Right kidney (tissue), 1 donor: ENCODE measurements at regions not wholly inside any gene's neighbourhood (a gene's known extent, or its start where the extent isn't known, plus 50 kb on each side); places are given as distances from the start of the nearest gene placed in this dataset.
"Not testable (repeated sequence)": the region's sequence is repeated elsewhere in the genome, so short reads cannot be mapped to it uniquely, and the experiment has no call there.

ENCODE experiments used
- DNase-seq: peaks from one replicate; pipeline ENCODE4 v3.0.0-alpha.2; 2016

DNA sequence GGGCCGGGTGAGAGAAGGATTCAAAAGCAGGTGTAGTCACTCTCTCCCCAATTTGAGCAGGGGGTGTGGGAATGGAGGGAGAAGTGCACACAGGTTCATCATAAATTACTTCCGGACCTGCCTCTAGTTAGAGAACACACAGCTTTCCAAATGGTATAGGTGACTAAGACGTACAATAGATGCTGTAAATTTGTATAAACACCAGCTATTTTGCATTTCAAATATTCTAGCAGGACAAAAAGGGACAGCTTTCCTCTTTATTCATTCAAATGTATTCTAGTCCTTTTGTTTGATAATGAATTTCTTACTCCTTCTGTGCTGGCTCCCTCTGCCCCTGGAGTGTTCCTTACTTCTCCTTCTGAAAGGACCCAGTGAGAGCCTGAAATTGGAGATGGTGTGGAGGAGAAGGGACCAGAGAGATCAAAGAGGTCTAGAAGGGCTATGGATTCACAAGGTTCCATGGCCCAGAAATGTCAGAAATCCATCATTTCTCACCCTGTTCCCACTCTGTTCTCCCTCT, 53.2 kb upstream of the SH3BP4 start:
- no peak for DNase-seq

DNA sequence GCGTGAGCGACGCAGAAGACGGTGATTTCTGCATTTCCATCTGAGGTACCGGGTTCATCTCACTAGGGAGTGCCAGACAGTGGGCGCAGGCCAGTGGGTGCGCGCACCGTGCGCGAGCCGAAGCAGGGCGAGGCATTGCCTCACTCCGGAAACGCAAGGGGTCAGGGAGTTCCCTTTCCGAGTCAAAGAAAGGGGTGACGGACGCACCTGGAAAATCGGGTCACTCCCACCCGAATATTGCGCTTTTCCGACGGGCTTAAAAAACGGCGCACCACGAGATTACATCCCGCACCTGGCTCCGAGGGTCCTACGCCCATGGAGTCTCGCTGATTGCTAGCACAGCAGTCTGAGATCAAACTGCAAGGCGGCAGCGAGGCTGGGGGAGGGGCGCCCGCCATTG, 63.4 kb upstream of the SH3BP4 start:
- not testable (repeated sequence) for DNase-seq

DNA sequence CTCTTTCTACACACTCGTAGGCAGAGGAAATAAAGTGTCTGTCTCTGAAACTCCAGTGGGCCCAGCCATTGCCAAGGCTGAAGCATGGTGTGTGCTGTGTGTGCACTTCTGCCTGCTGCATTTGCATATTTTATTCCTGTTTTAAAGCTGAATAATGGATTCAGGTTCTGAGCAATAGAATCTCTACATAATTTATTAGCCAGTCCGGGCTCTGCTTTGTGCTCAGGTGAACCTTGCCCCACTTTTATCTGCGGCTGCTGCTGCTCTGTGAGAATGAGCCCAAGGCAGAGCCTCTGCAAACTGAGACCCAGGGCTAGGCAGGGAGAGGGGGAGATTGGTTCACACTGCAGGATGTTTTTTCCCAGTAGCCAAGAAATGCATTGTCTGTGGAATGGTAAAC, 64.6 kb upstream of the SH3BP4 start:
- no peak for DNase-seq

DNA sequence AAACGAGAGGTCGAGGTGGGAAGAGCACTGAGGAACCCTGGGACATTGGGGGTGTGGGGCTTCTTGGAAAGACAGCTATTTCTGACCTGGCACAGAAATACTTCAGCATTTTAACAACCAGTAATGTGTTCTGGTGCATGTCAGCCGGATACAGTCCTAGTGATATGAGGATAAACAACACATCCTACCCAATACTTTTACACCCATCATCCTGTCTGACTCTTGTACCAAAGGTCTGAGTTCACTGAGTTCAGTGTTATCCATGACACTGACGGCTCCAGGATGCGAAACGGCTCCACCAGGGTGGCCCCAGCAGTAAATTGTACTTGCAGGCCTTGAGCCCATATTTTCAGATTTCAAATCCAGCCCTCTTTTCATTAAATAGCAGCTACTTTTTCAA, 65.9 kb upstream of the SH3BP4 start:
- no peak for DNase-seq

DNA sequence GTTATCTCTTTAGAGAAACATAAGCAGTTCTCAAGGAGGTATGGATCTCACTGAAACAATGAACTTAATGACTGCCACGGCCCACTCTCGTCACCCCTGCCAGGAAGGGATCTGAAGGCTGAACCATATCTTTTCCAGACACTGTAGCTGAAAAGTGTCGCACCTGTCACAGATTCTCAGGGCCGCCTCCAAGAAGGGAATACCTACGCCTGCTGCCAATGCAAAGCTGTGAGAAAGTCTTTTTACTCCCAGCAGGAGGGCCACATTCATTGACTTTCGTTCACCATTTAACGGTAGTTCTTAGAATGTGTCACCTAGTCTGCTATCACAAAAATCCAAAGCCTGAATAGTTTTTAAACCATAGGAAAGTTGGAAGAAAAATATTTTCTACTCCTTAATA, 66.7 kb upstream of the SH3BP4 start:
- no peak for DNase-seq

DNA sequence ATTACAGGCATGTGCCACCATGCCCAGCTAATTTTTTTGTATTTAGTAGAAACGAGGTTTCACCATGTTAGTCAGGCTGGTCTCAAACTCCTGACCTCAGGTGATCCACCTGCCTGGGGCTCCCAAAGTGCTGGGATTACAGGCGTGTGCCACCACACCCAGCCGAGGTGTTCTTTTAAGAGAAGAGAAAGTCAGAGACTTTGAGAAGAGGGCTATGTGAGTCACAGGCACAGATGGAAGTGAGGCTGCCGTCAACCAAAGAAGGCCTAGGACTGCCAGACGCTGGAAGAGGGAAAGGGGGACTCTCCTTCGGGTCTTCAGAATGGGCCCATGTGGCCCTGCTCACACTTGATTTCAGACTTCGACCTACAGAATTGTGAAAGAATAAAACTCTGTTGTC, 67.2 kb upstream of the SH3BP4 start:
- DNase-seq: no peak

DNA sequence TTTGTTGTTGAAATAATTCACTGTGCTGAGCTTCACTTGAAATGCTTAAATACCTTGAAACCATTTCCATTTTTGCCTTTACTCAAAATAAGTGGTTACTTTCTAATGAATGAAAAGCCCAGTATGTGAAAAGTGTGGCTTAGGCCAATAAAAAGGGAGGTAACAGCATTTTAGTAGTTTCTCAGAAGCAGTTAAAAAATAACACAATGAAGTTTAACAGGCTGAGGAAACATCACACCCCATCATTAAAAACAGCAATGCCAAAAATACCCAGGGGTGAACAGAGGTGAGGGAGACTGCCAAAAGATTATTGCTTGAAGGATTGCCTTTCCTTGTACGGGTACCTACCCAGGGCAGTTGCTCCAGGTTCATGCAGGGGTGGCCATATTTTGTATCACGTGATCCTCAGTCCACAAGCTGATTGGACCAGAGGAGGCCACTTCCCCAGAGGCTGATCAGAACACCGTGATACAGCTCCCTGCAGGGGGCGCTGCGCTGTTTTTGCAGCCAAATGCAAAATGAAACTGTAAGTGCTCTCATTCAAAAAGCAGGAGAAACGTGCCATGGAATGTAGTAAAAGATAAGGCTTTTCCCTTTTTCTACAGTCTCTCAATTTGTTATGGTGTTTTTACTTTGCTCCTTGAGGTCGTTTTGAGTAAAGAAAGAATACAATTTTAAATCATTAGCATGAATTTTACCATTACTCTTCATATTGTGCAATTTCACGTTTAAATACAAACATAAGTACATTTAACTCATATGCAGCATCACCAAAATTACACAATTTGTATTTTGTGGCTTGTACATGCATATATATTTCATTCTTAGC, 70.2 kb upstream of the SH3BP4 start:
- peak; percentile 42 for DNase-seq

DNA sequence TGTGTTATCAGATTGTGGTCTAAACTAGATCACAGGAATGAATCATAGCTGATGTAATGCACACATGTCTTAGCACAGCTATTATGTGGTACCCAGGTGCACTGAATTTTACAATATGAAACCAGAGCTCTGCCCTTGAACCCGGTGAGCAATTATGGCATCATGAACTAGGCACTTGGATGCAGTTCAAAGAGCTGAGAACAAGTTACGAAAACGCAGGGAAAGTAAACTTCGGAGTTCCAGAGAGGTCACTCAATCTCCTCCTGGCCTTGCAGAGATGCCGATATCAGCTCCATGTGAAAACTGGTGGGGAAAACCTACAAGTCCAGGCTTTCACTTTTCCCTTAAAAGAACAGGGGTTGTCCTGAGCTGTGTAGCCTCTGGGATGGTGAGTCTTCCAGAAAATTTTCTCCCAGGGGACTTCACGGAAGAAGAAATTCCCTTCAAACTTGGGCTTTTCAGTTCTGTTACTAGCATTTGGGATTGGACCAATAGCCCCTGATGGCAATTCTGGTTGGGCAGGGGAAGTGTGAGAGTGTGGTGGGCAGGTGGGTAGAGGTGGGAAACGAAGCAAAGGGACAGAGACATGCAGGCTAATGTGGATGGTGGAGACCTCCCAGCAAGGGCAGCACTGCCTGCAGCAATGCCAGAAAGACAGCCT, 71.1 kb upstream of the SH3BP4 start:
- DNase-seq: no peak

DNA sequence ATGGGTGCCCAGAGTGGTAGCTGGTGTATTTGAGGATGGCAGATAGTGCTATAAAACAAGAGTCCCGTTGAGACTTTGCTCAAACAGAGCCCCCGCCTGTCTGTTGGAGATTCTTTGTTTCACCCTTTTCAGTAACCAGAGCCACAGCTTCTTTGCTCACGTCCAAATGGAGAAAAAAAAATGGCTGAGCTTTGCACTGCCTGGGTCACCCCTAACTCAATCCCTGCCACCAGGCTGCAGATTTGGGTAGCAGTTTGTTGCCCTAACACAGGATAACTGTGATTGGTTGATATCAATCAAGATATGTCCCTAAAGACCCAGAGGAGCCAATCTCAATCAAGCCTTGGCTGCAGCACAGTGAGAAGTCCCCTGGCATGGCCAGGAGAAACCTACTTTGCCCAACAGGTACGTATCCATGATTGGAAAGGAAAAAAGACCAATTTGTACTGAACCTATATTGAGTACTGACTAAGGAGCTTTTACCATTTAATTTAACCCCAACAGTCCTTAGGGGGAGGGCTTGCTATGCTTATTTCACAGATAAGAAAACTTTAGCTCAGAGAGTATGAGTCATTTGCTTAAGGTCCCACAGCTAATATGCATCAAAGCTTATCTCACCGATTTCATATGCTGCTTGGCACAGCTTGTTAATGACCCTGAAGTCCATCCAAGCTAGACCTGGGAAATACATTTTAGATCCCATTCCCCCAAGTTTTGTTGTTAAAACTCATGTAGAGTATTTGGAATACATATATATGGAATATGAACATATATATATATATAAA, 72.0 kb upstream of the SH3BP4 start:
- DNase-seq: no peak

DNA sequence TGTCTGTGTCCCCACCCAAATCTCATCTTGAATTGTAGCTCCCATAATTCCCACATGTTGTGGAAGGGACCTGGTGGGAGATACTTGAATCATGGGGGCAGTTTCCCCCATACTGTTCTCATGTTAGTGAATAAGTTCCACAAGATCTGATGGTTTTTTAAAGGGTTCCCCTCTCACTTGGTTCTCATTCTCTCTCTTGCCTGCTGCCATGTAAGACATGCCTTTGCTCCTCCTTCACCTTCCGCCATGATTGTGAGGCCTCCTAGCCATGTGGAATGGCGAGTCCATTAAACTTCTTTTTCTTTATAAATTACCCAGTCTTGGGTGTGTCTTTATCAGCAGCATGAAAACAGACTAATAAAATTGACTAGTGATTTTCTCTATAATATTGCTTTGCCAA, 75.2 kb upstream of the SH3BP4 start:
- not testable (repeated sequence) for DNase-seq

DNA sequence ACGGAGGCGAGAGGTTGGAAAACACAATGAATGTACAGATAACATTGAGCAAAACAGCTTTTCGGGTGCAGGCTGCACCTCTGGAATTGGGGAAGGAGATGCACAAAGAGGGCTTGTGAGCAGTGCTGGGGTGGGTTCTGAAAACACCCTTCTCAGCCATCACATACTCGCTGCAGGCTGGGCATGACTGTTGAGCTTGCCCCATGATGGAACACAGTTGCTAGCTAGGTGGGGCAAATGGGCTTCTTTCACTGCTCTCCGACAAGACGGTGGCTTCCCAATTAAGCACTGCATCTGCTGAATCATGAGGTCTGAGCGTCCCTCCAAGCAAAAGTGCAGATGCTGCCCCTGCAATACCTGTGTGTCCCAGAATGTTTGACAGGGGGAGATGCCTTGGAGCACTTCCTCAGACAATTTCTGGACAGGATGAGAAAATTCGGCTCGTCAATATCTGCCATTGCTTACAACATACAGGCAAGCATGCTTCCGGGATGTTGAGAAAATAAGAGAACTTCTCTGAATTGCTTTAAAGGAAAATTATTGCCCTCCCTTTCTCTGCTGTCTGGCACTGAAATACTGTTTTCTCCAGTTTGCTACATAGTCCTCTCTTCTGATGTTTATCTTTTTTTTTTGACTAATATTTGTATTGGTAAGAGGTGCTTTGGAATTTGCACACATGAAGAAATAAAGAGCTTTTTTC, 77.3 kb upstream of the SH3BP4 start:
- no peak for DNase-seq

DNA sequence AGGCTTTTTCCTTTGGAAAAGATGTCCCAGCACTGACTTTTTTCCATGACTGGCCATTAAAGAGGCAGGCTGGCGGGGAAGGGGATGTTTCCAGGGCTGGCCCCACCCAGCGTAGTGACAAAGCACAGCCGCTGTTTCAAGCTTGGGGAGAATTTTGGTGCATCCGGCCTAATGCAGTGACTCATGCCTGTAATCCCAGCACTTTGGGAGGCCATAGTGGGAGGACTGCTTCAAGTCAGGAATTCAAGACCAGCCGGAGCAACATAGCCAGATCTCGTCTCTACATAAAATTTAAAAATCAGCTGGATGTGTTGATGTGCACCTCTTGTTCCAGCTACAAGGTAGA, 78.0 kb upstream of the SH3BP4 start:
- no peak for DNase-seq

DNA sequence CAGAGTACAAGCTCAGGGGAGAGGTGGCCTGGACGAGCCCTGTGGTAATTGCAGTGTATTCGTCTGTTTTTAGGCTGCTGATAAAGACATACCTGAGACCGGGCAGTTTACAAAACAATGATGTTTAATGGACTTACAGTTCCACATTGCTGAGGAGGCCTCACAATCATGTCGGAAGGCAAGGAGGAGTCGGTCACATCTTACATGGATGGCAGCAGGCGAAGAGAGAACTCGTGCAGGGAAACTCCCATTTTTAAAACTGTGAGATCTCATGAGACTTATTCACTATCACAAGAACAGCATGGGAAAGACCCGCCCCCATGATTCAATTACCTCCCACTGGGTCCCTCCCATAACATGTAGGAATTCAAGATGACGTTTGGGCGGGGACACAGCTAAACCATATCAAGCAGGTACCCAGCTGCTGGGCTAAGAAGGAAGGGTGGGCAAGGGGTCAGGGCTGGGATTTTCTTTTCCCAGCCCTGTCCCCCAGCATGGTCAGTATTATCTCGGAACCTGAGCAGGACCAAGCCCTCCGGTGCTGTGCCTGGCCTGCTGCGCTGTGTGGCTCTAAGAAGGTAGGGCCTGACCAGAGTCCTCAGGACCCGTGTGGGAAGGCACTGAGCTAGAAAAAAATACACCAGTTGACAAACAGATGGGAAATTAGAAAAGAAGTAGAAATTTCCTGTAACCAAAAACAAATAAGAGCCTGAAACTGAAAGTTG, 78.6 kb upstream of the SH3BP4 start:
- DNase-seq: no peak

DNA sequence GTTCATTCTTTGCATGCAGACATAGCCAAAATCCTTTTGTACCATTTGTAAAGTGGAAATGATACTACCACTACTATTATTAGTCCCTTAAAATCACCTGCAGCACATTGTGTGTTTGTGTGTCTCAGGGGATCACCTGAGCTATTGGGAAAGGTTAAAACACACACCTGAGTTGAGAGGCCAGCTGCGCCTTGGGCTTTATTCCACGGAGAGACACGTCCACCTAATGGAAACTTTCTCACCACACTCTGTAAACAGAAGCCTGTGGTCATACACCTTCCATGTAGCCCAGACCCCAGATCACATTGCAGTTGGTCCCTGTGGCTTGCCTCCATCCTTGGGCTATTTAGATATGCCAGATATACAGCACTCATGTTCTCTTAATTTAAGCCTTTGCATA, 81.8 kb upstream of the SH3BP4 start:
- no peak for DNase-seq

DNA sequence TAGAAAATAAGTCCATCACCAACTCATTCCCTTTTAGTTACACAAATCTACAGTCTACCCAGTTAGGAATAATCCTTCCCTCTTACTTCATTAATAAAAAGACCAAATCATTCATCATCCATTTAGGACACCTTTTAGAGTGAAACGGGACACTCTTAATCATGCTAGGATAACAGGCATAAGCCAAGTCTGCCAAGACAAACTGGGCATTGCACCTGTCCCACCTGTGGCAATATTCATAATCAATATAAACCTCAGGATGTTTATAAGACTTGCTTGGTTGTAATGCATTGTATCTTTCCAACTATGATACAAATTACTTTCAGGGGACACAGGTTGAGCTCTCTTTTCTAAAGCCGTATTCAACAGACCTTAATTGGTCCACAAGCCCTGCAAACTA, 82.7 kb upstream of the SH3BP4 start:
- DNase-seq: no peak

DNA sequence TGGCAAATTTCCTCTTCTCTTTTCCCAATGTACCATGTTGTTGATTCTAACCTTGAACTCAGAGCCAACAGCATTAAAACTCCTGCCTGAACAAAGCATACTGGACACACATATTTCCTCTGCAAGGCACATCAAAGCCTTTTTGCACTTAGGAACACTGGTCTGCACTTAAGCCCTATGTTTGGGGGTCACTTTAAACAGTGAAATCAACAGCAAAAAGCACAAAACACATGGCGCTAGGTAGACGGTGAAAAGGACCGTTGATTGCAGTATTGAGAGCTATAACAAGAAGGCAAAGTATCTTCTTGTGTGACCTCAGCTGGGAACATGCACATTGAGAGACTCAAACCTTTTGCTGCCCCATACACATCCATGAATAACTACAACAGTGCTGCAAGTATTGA, 83.9 kb upstream of the SH3BP4 start:
- no peak for DNase-seq

DNA sequence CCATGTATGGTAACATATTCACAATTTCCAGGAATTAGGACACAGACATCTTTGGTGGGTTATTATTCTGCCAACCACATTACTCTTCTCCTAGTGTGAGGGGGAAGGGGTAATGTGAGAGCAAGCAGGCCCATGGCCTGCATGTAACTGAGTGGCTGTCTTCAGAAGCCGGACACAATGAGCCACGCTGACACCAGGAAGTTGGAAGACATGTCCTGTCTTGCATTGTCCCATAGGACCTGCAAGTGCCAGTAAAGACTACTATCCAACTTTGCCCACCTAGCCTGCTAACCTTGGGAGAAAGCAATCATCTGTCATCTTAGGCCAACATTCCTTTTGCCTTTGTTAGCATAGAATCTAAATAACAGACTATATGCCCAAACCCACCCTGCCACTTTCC, 86.2 kb upstream of the SH3BP4 start:
- DNase-seq: no peak

DNA sequence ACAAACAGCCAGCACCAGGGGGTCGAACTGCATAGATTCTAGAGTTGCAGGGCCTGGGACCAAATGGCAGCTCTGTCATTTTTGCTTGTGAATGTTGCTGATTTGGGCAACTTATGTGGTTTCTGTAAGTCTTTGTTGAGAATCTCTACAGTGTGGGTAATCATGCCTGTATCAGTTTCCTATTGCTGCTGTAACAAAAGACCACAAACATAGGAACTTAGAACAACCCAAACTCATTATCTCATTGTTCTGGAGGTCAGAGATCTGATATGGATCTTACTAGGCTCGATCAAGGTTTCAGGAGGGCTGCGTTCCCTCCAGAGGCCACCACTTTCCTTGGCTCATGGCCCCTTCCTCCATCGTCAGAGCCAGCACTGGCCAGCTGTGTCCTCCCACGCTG, 86.8 kb upstream of the SH3BP4 start:
- DNase-seq: no peak

DNA sequence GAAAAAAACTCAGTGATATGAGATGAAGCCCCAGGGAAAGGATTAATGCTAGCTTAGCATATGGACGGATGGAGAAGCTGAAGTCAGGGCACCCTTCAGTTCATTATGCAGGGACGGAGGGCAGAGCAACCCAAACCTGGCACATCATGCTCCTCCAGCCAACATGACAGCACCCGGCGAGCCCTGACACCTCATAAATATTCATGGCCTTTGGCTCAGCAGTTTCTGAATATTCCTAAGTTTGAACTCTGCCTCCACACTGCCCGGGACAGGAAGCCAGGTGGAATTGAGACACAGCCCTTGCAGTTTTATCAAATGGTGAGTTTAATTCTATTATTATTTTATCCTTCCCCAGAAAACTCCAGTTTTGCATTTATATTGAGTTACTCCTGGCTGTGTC, 87.3 kb upstream of the SH3BP4 start:
- no peak for DNase-seq

DNA sequence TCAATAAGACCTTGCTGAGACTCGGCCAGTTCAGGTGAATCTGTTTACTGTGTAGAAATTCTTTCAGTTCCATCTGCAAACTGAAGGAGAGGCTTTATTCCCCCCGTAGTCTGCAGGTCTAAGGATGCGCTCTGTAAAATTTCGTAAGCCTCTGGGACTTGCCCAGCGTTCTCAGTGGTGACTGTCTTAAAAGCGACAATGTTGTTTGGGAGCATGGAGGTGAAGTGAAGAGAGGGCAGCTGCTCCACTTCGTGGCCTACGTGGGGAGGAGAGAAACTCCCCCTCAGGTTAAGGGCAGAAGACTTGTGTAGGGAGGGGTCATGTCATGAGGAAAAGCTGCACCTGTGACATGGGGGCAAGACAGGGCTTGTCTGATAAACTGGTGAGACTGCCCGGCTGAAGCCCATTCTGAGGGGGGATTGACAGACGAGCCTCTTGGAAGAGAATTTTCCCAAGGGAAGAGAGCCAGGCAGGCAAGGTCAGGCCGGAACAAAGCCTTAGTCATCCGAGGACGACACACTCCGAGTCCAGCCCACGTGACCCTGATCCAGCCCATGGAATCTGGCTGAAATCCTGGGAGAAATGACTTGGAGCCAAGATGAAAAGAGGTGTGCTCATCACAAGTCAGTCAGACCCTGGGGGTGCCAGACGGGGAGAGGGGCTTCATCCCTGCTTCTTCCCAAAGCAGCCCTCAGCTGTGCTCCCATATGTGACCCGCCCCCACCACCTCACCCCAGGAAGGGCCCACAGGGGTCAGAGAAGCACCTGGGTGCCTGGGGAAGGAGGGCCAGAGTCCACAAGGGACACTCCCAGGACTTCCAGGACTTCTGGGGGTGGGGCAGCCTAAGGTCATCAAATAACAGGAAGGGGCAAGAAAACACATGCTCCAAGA, 88.5 kb upstream of the SH3BP4 start:
- DNase-seq: no peak
